H9 (cell line): ENCODE measurements at regions not wholly inside any gene's neighbourhood (a gene's known extent, or its start where the extent isn't known, plus 50 kb on each side); places are given as distances from the start of the nearest gene placed in this dataset.

Source experiments
- DNase-seq: peaks from one replicate; pipeline ENCODE4 v3.0.0-alpha.2; 2017
- H2AFZ ChIP-seq: one replicate; pipeline ENCODE4 v1.6.1; 2013; ENCODE audit warnings: mild to moderate bottlenecking, low read length, control low read depth, moderate library complexity
- H2AK5ac ChIP-seq: 2 replicates; pipeline ENCODE4 v1.6.1; 2013; ENCODE audit warnings: low read length, control low read depth, mixed read lengths; ENCODE audit not compliant: insufficient read length
- H2BK120ac ChIP-seq: one replicate; pipeline ENCODE4 v1.6.1; 2013; ENCODE audit warnings: low read depth, mild to moderate bottlenecking, low read length, control low read depth, inconsistent platforms; ENCODE audit not compliant: poor library complexity, severe bottlenecking
- H2BK12ac ChIP-seq: 2 replicates; pipeline ENCODE4 v1.6.1; 2013; ENCODE audit warnings: low read length, control low read depth, mixed read lengths, low read depth; ENCODE audit not compliant: insufficient read length
- H2BK15ac ChIP-seq: 2 replicates; pipeline ENCODE4 v1.6.1; 2013; ENCODE audit warnings: low read depth, low read length, control low read depth
- H2BK20ac ChIP-seq: one replicate; pipeline ENCODE4 v1.6.1; 2013; ENCODE audit warnings: low read depth, mild to moderate bottlenecking, low read length, control low read depth, inconsistent platforms; ENCODE audit not compliant: poor library complexity, severe bottlenecking
- H2BK5ac ChIP-seq: 2 replicates; pipeline ENCODE4 v1.6.1; 2013; ENCODE audit warnings: low read length, control low read depth, mixed read lengths; ENCODE audit not compliant: insufficient read length
- H3K14ac ChIP-seq: 2 replicates; pipeline ENCODE4 v1.6.1; 2013; ENCODE audit warnings: low read length, control low read depth; ENCODE audit not compliant: insufficient read depth
- H3K18ac ChIP-seq: 2 replicates; pipeline ENCODE4 v1.6.1; 2013; ENCODE audit warnings: low read depth, mild to moderate bottlenecking, mixed read lengths, low read length, control low read depth; ENCODE audit not compliant: insufficient read length
- H3K23ac ChIP-seq: 2 replicates; pipeline ENCODE4 v1.6.1; 2013; ENCODE audit warnings: low read length, control low read depth, mixed read lengths, low read depth; ENCODE audit not compliant: insufficient read length
- H3K23me2 ChIP-seq: 2 replicates; pipeline ENCODE4 v1.6.1; 2013; ENCODE audit warnings: low read depth, mild to moderate bottlenecking, mixed read lengths, low read length, control low read depth; ENCODE audit not compliant: insufficient read length, poor library complexity, severe bottlenecking
- H3K27ac ChIP-seq: 2 replicates; pipeline ENCODE4 v1.5.1; 2013; ENCODE audit warnings: low read length, control low read depth, mixed read lengths, low read depth; ENCODE audit not compliant: insufficient read length
- H3K27me3 ChIP-seq: 2 replicates; pipeline ENCODE4 v1.6.1; 2013; ENCODE audit warnings: low read length, control low read depth, inconsistent platforms; ENCODE audit not compliant: insufficient read depth
- H3K4ac ChIP-seq: 2 replicates; pipeline ENCODE4 v1.6.1; 2013; ENCODE audit warnings: low read depth, mild to moderate bottlenecking, control low read depth, inconsistent platforms, low read length, moderate library complexity
- H3K4me1 ChIP-seq: 2 replicates; pipeline ENCODE4 v1.6.1; 2013; ENCODE audit warnings: low read length, control low read depth, inconsistent platforms; ENCODE audit not compliant: insufficient read depth
- H3K4me2 ChIP-seq: 2 replicates; pipeline ENCODE4 v1.6.1; 2013; ENCODE audit warnings: low read length, control low read depth, mixed read lengths; ENCODE audit not compliant: insufficient read length, insufficient read depth
- H3K56ac ChIP-seq: 2 replicates; pipeline ENCODE4 v1.6.1; 2013; ENCODE audit warnings: low read depth, mild to moderate bottlenecking, mixed read lengths, low read length, control low read depth; ENCODE audit not compliant: insufficient read length
- H3K79me1 ChIP-seq: 2 replicates; pipeline ENCODE4 v1.6.1; 2013; ENCODE audit warnings: low read depth, mild to moderate bottlenecking, moderate library complexity, low read length, control low read depth, inconsistent platforms; ENCODE audit not compliant: insufficient read depth, poor library complexity, severe bottlenecking
- H3K79me2 ChIP-seq: 2 replicates; pipeline ENCODE4 v1.6.1; 2013; ENCODE audit warnings: low read length, control low read depth, inconsistent platforms; ENCODE audit not compliant: insufficient read depth
- H3K9ac ChIP-seq: 2 replicates; pipeline ENCODE4 v1.6.1; 2013; ENCODE audit warnings: low read length, control low read depth, mixed read lengths; ENCODE audit not compliant: insufficient read length; ENCODE audit errors: extremely low read depth
- H3K9me3 ChIP-seq: one replicate; pipeline ENCODE4 v1.6.1; 2013; ENCODE audit warnings: low read depth, low read length, inconsistent platforms; ENCODE audit not compliant: control insufficient read depth
- H3T11ph ChIP-seq: one replicate; pipeline ENCODE4 v1.6.1; 2013; ENCODE audit warnings: mild to moderate bottlenecking, low read length, control low read depth, inconsistent platforms
- H4K20me1 ChIP-seq: one replicate; pipeline ENCODE4 v1.6.1; 2013; ENCODE audit not compliant: control insufficient read depth, insufficient read length, insufficient read depth
- H4K5ac ChIP-seq: 2 replicates; pipeline ENCODE4 v1.6.1; 2013; ENCODE audit warnings: low read depth, mild to moderate bottlenecking, mixed read lengths, low read length, control low read depth; ENCODE audit not compliant: insufficient read length
- H4K8ac ChIP-seq: replicated peaks from 2 replicates; pipeline ENCODE4 v1.6.1; 2013; ENCODE audit warnings: low read length, control low read depth, mixed read lengths, low read depth; ENCODE audit not compliant: insufficient read length
- H4K91ac ChIP-seq: 2 replicates; pipeline ENCODE4 v1.6.1; 2013; ENCODE audit warnings: low read depth, mild to moderate bottlenecking, moderate library complexity, mixed read lengths, low read length, control low read depth; ENCODE audit not compliant: insufficient read length
- H3K27ac Mint-ChIP-seq, 3 experiments: 2 replicates in 2 of 3; 3 replicates in 1 of 3; pipeline ENCODE4 v1.8.0; 2020 to 2021; ENCODE audit warnings: mixed read lengths in 3 of 3, mild to moderate bottlenecking in 1 of 3, moderate library complexity in 1 of 3
- H3K27me3 Mint-ChIP-seq: 2 replicates; pipeline ENCODE4 v1.8.0; 2021; ENCODE audit warnings: low read depth, mild to moderate bottlenecking, moderate library complexity, mixed read lengths
- H3K36me3 Mint-ChIP-seq, 3 experiments: 2 replicates in 2 of 3; 3 replicates in 1 of 3; pipeline ENCODE4 v1.8.0; 2020 to 2021; ENCODE audit warnings: low read depth in 3 of 3, mixed read lengths in 3 of 3; ENCODE audit not compliant: insufficient read depth in 1 of 3
- H3K4me1 Mint-ChIP-seq, 2 experiments: 2 replicates each; pipeline ENCODE4 v1.8.0; 2020; ENCODE audit warnings: mixed read lengths in 2 of 2
- H3K4me3 Mint-ChIP-seq, 2 experiments: 2 replicates in 1 of 2; 3 replicates in 1 of 2; pipeline ENCODE4 v1.8.0; 2020 to 2021; ENCODE audit warnings: mild to moderate bottlenecking in 2 of 2, mixed read lengths in 2 of 2, moderate library complexity in 1 of 2
- H3K9me3 Mint-ChIP-seq, 2 experiments: 2 replicates in 1 of 2; 3 replicates in 1 of 2; pipeline ENCODE4 v1.8.0; 2020; ENCODE audit warnings: mild to moderate bottlenecking in 2 of 2, mixed read lengths in 2 of 2, moderate library complexity in 1 of 2
- CTCF ChIP-seq: fragments of 200-600 bp; sonication (generic); conservative IDR thresholded peaks from 3 replicates; pipeline ENCODE4 v1.8.0; 2021; ENCODE audit warnings: antibody characterized with exemption, mild to moderate bottlenecking
- WGBS: extraction: QIAGEN DNeasy Blood & Tissue Kit; methylation state at CpG from one replicate; pipeline ENCODE4 v1.1.7; 2013; ENCODE audit warnings: missing lambda C conversion rate, low lambda C conversion rate, mixed read lengths; ENCODE audit not compliant: insufficient read length; ENCODE audit errors: extremely low coverage; 5-methylcytosine and 5-hydroxymethylcytosine counted together

DNA sequence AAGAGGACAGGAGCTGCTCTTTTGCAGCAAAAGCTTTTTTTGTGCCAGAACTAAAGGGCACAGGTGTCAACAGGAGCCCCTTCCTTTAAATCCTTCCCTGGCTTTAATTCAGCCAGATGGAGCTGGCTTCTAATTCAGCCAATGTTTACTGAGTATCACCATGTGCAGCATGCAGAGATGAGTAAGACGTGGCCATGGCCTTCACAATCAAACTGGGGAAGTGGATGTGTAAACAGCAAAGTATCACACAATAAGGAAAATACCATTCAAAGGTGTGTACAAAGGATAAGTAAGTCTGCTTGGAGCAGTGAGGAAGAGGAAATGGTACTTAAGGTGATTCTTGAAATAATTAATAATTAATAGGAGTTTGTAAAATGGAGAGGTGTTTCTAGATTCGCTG is 243.4 kb downstream of the NXPE2 start:
- Histone ChIP-seq H3K23ac (no peak overlapping the region), H3K4ac (no peak overlapping the region), H2AFZ (no peak overlapping the region), H3K27ac (no peak overlapping the region), H4K20me1 (no peaks in the 10 kb centered on the region), H3K56ac (no peak overlapping the region), H2BK12ac (no peak overlapping the region), H3T11ph (no peak overlapping the region), H3K79me2 (no peaks in the 10 kb centered on the region), H3K27me3 (no peaks in the 10 kb centered on the region), H2BK120ac (no peak overlapping the region), H4K91ac (no peak overlapping the region), H2AK5ac (no peak overlapping the region), H2BK20ac (no peak overlapping the region), H3K4me1 (no peaks in the 10 kb centered on the region), H3K9ac (no peak overlapping the region), H3K79me1 (no peaks in the 10 kb centered on the region), H3K4me2 (no peak overlapping the region), H3K14ac (no peak overlapping the region), H4K5ac (no peak overlapping the region), H2BK5ac (no peak overlapping the region), H3K23me2 (no peaks in the 10 kb centered on the region), H2BK15ac (no peak overlapping the region), H3K9me3 (no peaks in the 10 kb centered on the region), H3K18ac (no peak overlapping the region), H4K8ac (no peak overlapping the region)
- no CpG with 5 or more reads among the region's 2 CpGs for WGBS
- no peak overlapping the region for H3K4me3 Mint-ChIP-seq
- peaks cover 0 to 4% of the 10 kb centered on the region in 2 experiments; a peak in 3 of 5 replicates for H3K9me3 Mint-ChIP-seq
- no peak for DNase-seq
- no peaks in the 10 kb centered on the region for H3K4me1 Mint-ChIP-seq
- H3K36me3 Mint-ChIP-seq, result no peaks in the 10 kb centered on the region
- no peak for TF ChIP-seq CTCF
- H3K27ac Mint-ChIP-seq, result no peak overlapping the region
- H3K27me3 Mint-ChIP-seq, result peaks cover 6% of the 10 kb centered on the region
